Keratinocyte (primary cell): ENCODE measurements at regions not wholly inside any gene's neighbourhood (a gene's known extent, or its start where the extent isn't known, plus 50 kb on each side); places are given as distances from the start of the nearest gene placed in this dataset.
"Not testable (repeated sequence)": the region's sequence is repeated elsewhere in the genome, so short reads cannot be mapped to it uniquely, and the experiment has no call there.

Experiments
- DNase-seq: peaks from one replicate; pipeline ENCODE4 v3.0.0-alpha.2; 2011; ENCODE audit warnings: low read depth, missing footprints, low spot score
- FAIRE-seq: peaks from 2 replicates; lab custom pipeline; 2011; peaks lifted over from hg19 to GRCh38; lab: Jason Lieb, UNC
- H2AFZ ChIP-seq: 2 replicates; pipeline ENCODE4 v1.6.0; 2012; ENCODE audit warnings: low read length, control low read depth, inconsistent platforms; ENCODE audit not compliant: control insufficient read depth
- H3K27ac ChIP-seq: 2 replicates; pipeline ENCODE4 v1.5.1; 2011; ENCODE audit warnings: low read length; ENCODE audit not compliant: control insufficient read depth, insufficient read depth
- H3K27me3 ChIP-seq: 3 replicates; pipeline ENCODE4 v1.6.0; 2011; ENCODE audit warnings: low read length; ENCODE audit not compliant: control insufficient read depth, insufficient read depth; ENCODE audit errors: extremely low read depth
- H3K36me3 ChIP-seq, 2 experiments: 2 replicates in 1 of 2; 3 replicates in 1 of 2; pipeline ENCODE4 v1.5.1; 2011; ENCODE audit warnings: low read length in 2 of 2, mild to moderate bottlenecking in 1 of 2; ENCODE audit not compliant: control insufficient read depth in 2 of 2, insufficient read depth in 2 of 2; ENCODE audit errors: extremely low read depth in 1 of 2
- H3K4me1 ChIP-seq: 3 replicates; pipeline ENCODE4 v1.5.1; 2011; ENCODE audit warnings: low read length; ENCODE audit not compliant: control insufficient read depth, insufficient read depth; ENCODE audit errors: extremely low read depth
- H3K4me2 ChIP-seq: 3 replicates; pipeline ENCODE4 v1.6.0; 2011; ENCODE audit warnings: low read depth, low read length; ENCODE audit not compliant: control insufficient read depth, insufficient read depth; ENCODE audit errors: extremely low read depth
- H3K4me3 ChIP-seq, 3 experiments: fragments of 200-600 bp in 1 of 3; sonication (generic) in 1 of 3; 2 replicates in 2 of 3; 3 replicates in 1 of 3; pipeline ENCODE4 v1.5.1; 2011 to 2016; ENCODE audit warnings: low read length in 3 of 3, mild to moderate bottlenecking in 3 of 3, control low read depth in 2 of 3, inconsistent platforms in 1 of 3, low read depth in 1 of 3, mixed read lengths in 1 of 3, mixed run types in 1 of 3, moderate library complexity in 1 of 3; ENCODE audit not compliant: control insufficient read depth in 2 of 3, insufficient read depth in 2 of 3; ENCODE audit errors: extremely low read depth in 1 of 3
- H3K79me2 ChIP-seq: 2 replicates; pipeline ENCODE4 v1.6.0; 2012; ENCODE audit warnings: low read length; ENCODE audit not compliant: control insufficient read depth, insufficient read depth
- H3K9ac ChIP-seq: 3 replicates; pipeline ENCODE4 v1.6.0; 2011; ENCODE audit warnings: low read length; ENCODE audit not compliant: control insufficient read depth, insufficient read depth; ENCODE audit errors: extremely low read depth
- H3K9me1 ChIP-seq: 3 replicates; pipeline ENCODE4 v1.6.0; 2011; ENCODE audit warnings: low read length; ENCODE audit not compliant: control insufficient read depth, insufficient read depth; ENCODE audit errors: extremely low read depth
- H3K9me3 ChIP-seq: 2 replicates; pipeline ENCODE4 v1.5.1; 2012; ENCODE audit warnings: low read depth, low read length; ENCODE audit not compliant: control insufficient read depth
- H4K20me1 ChIP-seq: 3 replicates; pipeline ENCODE4 v1.6.0; 2011; ENCODE audit warnings: low read length; ENCODE audit not compliant: control insufficient read depth, insufficient read depth; ENCODE audit errors: extremely low read depth
- EZH2 ChIP-seq: IDR thresholded peaks from one replicate; pipeline ENCODE4 v1.6.1; 2012; ENCODE audit warnings: inconsistent platforms, mild to moderate bottlenecking, low read length, moderate library complexity
- dilution Hi-C: fragments of 300-500 bp; cut with MboI; formaldehyde crosslinking; loops from one replicate; pipeline ENCODE4 v1.7.0; 2020; ENCODE audit warnings: low sequenced_read_pairs; ENCODE audit not compliant: extremely low pct_ligation_motif_present
- TF ChIP-seq, protein P1 (sequence below), 3 experiments: IDR thresholded peaks in 1 of 3; conservative IDR thresholded peaks in 1 of 3; optimal IDR thresholded peaks in 1 of 3; 2 replicates in 2 of 3; 3 replicates in 1 of 3; pipeline versions ENCODE3 to v1.5.1; 2011; ENCODE audit warnings: low read length in 3 of 3, mild to moderate bottlenecking in 3 of 3, moderate library complexity in 2 of 3, control low read depth in 1 of 3, inconsistent platforms in 1 of 3; ENCODE audit not compliant: insufficient read depth in 2 of 3; ENCODE audit errors: extremely low read depth in 1 of 3

DNA sequence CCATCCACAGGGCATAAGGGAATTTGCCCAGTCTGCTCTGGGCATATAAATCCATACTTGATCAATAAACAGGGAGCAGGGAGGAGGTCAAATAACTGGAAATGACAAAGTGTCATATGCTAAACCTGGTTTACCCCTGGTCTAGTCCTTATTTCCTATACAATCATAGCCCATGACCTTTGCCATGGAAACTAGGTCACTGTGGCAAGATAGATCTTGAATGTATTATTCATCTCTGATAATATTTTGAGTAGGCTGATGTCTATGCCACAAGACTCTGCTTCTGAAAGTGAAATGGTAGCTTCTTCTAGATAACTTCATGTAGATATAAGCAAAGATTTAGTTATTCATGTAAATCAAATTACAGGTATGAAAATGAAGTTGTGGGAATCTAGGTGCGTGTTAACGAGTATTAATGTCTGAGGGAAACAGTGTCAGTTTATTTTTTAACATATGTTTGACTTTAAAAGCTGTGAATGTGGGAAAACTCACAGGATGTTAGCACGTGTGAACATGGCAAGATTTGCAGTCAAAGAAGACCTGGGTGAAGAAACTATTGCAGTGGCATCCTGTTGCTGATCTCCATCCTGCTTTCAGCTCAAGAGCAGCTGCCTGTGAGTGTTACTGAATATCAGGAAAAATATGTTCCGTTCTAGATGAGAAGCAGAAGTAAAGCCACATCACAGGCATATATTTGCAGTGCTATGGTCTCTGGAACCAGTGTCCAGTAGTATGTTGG lies 81.8 kb upstream of the NDP start:
- H3K9me1 ChIP-seq, result no peaks in the 10 kb centered on the region
- H3K27ac ChIP-seq, result no peak overlapping the region
- DNase-seq (no peak), FAIRE-seq (no peak)
- no peaks in the 10 kb centered on the region for H3K4me1 ChIP-seq
- H3K9ac ChIP-seq, result no peak overlapping the region
- no peak overlapping the region for H2AFZ ChIP-seq
- peaks cover 3% of the 10 kb centered on the region for H3K27me3 ChIP-seq
- no peak overlapping the region for H3K4me2 ChIP-seq
- no peaks in the 10 kb centered on the region for H3K36me3 ChIP-seq
- no peak overlapping the region for H3K4me3 ChIP-seq
- no peaks in the 10 kb centered on the region for H3K9me3 ChIP-seq
- no peaks in the 10 kb centered on the region for H4K20me1 ChIP-seq
- H3K79me2 ChIP-seq, result no peaks in the 10 kb centered on the region
- dilution Hi-C loops, result no loop called here
- TF ChIP-seq, protein P1, sequence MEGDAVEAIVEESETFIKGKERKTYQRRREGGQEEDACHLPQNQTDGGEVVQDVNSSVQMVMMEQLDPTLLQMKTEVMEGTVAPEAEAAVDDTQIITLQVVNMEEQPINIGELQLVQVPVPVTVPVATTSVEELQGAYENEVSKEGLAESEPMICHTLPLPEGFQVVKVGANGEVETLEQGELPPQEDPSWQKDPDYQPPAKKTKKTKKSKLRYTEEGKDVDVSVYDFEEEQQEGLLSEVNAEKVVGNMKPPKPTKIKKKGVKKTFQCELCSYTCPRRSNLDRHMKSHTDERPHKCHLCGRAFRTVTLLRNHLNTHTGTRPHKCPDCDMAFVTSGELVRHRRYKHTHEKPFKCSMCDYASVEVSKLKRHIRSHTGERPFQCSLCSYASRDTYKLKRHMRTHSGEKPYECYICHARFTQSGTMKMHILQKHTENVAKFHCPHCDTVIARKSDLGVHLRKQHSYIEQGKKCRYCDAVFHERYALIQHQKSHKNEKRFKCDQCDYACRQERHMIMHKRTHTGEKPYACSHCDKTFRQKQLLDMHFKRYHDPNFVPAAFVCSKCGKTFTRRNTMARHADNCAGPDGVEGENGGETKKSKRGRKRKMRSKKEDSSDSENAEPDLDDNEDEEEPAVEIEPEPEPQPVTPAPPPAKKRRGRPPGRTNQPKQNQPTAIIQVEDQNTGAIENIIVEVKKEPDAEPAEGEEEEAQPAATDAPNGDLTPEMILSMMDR (optimal IDR thresholded peaks at IDR 0.05 in 1 of 3, IDR thresholded peaks at IDR 0.05 in 1 of 3, conservative IDR thresholded peaks at IDR 0.05 in 1 of 3; ENCODE audit: extremely low read depth in 1 of 3, insufficient read depth in 2 of 3, low read length in 3 of 3), result no peak
- TF ChIP-seq EZH2, result no peak

DNA sequence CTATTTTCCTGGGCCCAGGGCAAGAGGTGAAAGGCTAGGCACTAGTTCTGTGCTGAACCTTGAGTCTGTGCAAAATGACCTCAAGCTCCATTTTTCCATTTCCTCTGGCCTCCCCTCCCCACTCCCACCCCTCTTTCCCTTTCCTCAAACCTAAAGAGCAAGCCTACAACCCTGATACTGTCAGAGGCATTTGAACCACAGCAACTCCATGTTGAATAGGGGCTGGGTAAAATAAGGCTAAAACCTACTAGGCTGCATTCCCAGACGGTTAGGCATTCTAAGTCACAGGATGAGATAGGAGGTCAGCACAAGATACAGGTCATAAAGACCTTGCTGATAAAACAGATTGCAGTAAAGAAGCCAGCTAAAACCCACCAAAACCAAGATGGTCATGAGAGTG lies 71.9 kb upstream of the NDP start:
- H4K20me1 ChIP-seq, H3K36me3 ChIP-seq, H3K27ac ChIP-seq, H2AFZ ChIP-seq, dilution Hi-C loops, H3K9ac ChIP-seq, H3K9me1 ChIP-seq, DNase-seq, H3K27me3 ChIP-seq, H3K4me3 ChIP-seq, FAIRE-seq, H3K79me2 ChIP-seq, H3K4me1 ChIP-seq, H3K4me2 ChIP-seq, H3K9me3 ChIP-seq: not testable (repeated sequence)

DNA sequence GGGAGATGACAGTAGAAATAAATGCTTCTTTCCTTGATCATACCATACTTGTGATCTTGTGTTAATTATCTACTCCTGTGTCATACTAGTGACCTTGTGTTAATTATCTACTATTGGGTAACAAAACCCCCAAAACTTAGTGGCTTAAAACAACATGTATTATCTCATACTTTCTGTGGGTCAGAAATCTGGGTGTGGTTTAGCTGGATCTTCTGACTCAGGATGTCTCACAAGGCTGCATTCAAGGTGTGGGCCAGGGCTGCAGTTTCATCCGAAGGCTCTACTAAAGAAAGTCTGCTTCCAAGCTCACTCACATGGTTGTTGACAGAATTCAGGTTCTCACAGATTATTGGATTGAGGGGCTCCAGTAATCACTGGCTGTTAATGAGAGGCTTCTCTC lies 70.3 kb upstream of the NDP start:
- H3K27me3 ChIP-seq, result no peaks in the 10 kb centered on the region
- no peak overlapping the region for H3K27ac ChIP-seq
- H3K4me3 ChIP-seq, result no peak overlapping the region
- no peaks in the 10 kb centered on the region for H3K4me1 ChIP-seq
- FAIRE-seq, result no peak
- H4K20me1 ChIP-seq, result no peaks in the 10 kb centered on the region
- no peak overlapping the region for H2AFZ ChIP-seq
- dilution Hi-C loops, result no loop called here
- no peak for TF ChIP-seq EZH2
- TF ChIP-seq, protein P1 (optimal IDR thresholded peaks at IDR 0.05 in 1 of 3, IDR thresholded peaks at IDR 0.05 in 1 of 3, conservative IDR thresholded peaks at IDR 0.05 in 1 of 3; ENCODE audit: extremely low read depth in 1 of 3, insufficient read depth in 2 of 3, low read length in 3 of 3), result no peak
- DNase-seq, result no peak
- no peaks in the 10 kb centered on the region for H3K9me3 ChIP-seq
- no peaks in the 10 kb centered on the region for H3K9me1 ChIP-seq
- H3K9ac ChIP-seq, result no peak overlapping the region
- no peaks in the 10 kb centered on the region for H3K36me3 ChIP-seq
- no peak overlapping the region for H3K4me2 ChIP-seq
- H3K79me2 ChIP-seq, result no peaks in the 10 kb centered on the region
